ENCODE measurements at regions not wholly inside any gene's neighbourhood (a gene's known extent, or its start where the extent isn't known, plus 50 kb on each side); places are given as distances from the start of the nearest gene placed in this dataset.

DNA sequence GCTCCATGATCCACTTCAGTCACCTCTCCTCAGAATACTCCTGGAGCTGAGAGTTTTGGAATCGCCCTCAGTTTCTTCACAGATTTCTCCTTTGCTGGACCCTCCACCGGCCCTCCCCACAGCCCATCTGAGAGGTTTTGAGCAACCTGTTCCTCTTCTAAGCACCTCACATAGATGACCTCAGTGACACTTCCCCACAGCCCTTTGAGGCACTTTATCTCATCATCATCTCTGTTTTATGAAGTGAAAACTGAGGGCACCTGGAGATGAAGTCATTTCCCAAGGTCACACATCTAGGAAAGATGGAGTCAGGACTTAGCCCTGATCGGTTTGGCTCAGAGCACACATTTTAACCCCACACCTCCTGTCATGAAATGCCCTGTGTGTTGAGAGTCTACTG lies 76.8 kb upstream of the ZNF281 start:
- 0% methylated on average over 3 of the region's 3 CpGs for WGBS (ENCODE audit: insufficient coverage, low coverage, missing lambda C conversion rate)
- no peaks in the 10 kb centered on the region for H3K79me2 ChIP-seq (ENCODE audit: control insufficient read depth, insufficient read depth, low read length)
- no peaks in the 10 kb centered on the region for H3K4me1 ChIP-seq (replicated peaks in 1 of 2; ENCODE audit: control insufficient read depth in 2 of 2, insufficient read depth in 2 of 2, low read length in 2 of 2)
- H3K27ac ChIP-seq (ENCODE audit: extremely low read depth, low read depth, low read length) = no peak overlapping the region
- ATAC-seq (no peak), FAIRE-seq (no peak), DNase-seq (ENCODE audit: extremely low read depth in 1 of 4, low spot score in 3 of 4) (no peak)
- intact Hi-C loops (cut with micrococcal nuclease) (loop anchor here (5.0 to 10.0 kb wide), 2 partner anchors 119 to 532 kb away; no protein-coding TSS in a partner anchor), in situ Hi-C loops (cut with MboI) (loop anchor here (10.0 to 25.0 kb wide), 2 partner anchors 199 to 802 kb away; no protein-coding TSS in a partner anchor)
- H2AFZ ChIP-seq (ENCODE audit: low read depth, low read length) = no peak overlapping the region
- POLR2A ChIA-PET = interaction anchor here (0.6 to 0.7 kb wide), 2 partner anchors 19 to 787 kb away, joined by 3 to 4 read pairs; no protein-coding TSS in a partner anchor
- no peaks in the 10 kb centered on the region for H3K9me3 ChIP-seq (replicated peaks; ENCODE audit: control insufficient read depth, insufficient read depth, low read depth, low read length)
- H3K4me2 ChIP-seq (ENCODE audit: insufficient read depth, low read length) = no peak overlapping the region
- peaks cover 8 to 29% of the 10 kb centered on the region in 2 experiments; a peak in 4 of 5 replicates for H3K27me3 ChIP-seq (ENCODE audit: control insufficient read depth in 2 of 2, insufficient read depth in 2 of 2, low read length in 2 of 2)
- no peak overlapping the region for H3K9ac ChIP-seq (ENCODE audit: insufficient read depth in 1 of 2, low read depth in 2 of 2, low read length in 2 of 2)
- no peak overlapping the region for H3K4me3 ChIP-seq
- H3K36me3 ChIP-seq (ENCODE audit: control insufficient read depth, insufficient read depth, low read length) = no peaks in the 10 kb centered on the region
- TF ChIP-seq POU5F1 (IDR thresholded peaks at IDR 0.05; ENCODE audit: borderline replicate concordance, low read depth, low read length, partially characterized antibody) (no peak), ZNF551 (CRISPR knock-in tag; IDR thresholded peaks at IDR 0.05) (no peak), CHD1 (IDR thresholded peaks at IDR 0.05; ENCODE audit: low read length) (no peak), ADNP (tag; IDR thresholded peaks at IDR 0.05) (no peak), SLC30A9 (CRISPR knock-in tag; IDR thresholded peaks at IDR 0.05) (no peak), NFYB (IDR thresholded peaks at IDR 0.05; ENCODE audit: extremely low read depth, insufficient read length) (no peak), ATF2 (CRISPR knock-in tag; IDR thresholded peaks at IDR 0.05) (no peak), SRSF3 (IDR thresholded peaks at IDR 0.05; ENCODE audit: insufficient read depth, low read length) (no peak), CHCHD3 (CRISPR knock-in tag; IDR thresholded peaks at IDR 0.05) (no peak), MEIS2 (IDR thresholded peaks at IDR 0.05; ENCODE audit: partially characterized antibody) (no peak), SREBF1 (IDR thresholded peaks at IDR 0.05; ENCODE audit: borderline replicate concordance, low read depth, low read length) (no peak), RFX5 (IDR thresholded peaks at IDR 0.05; ENCODE audit: low read depth, low read length) (no peak), BCL6 (CRISPR knock-in tag; IDR thresholded peaks at IDR 0.05) (no peak), E2F1 (CRISPR knock-in tag; IDR thresholded peaks at IDR 0.05) (no peak), GATA2 (CRISPR knock-in tag; IDR thresholded peaks at IDR 0.05) (no peak), SMARCB1 (IDR thresholded peaks at IDR 0.05; ENCODE audit: insufficient read length, low read depth) (no peak), SMAD3 (CRISPR knock-in tag; conservative IDR thresholded peaks at IDR 0.05) (no peak)
- no peaks in the 10 kb centered on the region for H3K9me1 ChIP-seq (ENCODE audit: control insufficient read depth, insufficient read depth, low read length)
- BruUV-seq (replicated peaks) = no TSS peak
- CTCF ChIA-PET (ENCODE audit: low intra/inter-chr PET ratio) = no interaction called here
- H4K20me1 ChIP-seq (replicated peaks; ENCODE audit: control insufficient read depth, insufficient read depth, low read length) = no peaks in the 10 kb centered on the region

Measured in K562 (cell line).